PC-9 (cell line): ENCODE measurements at regions not wholly inside any gene's neighbourhood (a gene's known extent, or its start where the extent isn't known, plus 50 kb on each side); places are given as distances from the start of the nearest gene placed in this dataset.

Experiments
- BruUV-seq: library from RNA; stranded (reverse); fragments of 400-500 nt; replicated peaks from 2 replicates; lab custom pipeline; 2021; lab: Mats Ljungman, UMichigan
- CTCF ChIA-PET: fragments of 300-600 bp; sonication (Branson Sonifier 250); formaldehyde crosslinking; loops from one replicate; lab custom pipeline; 2022; ENCODE audit warnings: antibody characterized with exemption; lab: Charles Lee
- POLR2A ChIA-PET: fragments of 300-600 bp; sonication (Branson Sonifier 250); formaldehyde crosslinking; loops from one replicate; lab custom pipeline; 2022; ENCODE audit warnings: antibody characterized with exemption; ENCODE audit not compliant: unreplicated experiment; lab: Charles Lee
- DNase-seq, 2 experiments: peaks; one replicate each; pipeline versions ENCODE4 v3.0.0 to v3.0.0-alpha.2; 2015 to 2022; ENCODE audit warnings: mixed read lengths in 1 of 2
- H2AFZ ChIP-seq: fragments of 200-600 bp; sonication (generic); 2 replicates; pipeline ENCODE4 v1.8.1; 2017; ENCODE audit warnings: antibody characterized with exemption
- H3F3A ChIP-seq: fragments of 200-600 bp; sonication (generic); 2 replicates; pipeline ENCODE4 v1.8.1; 2017; ENCODE audit warnings: antibody characterized with exemption, mild to moderate bottlenecking, low read depth; ENCODE audit not compliant: insufficient read depth
- H3K27ac ChIP-seq: fragments of 200-600 bp; sonication (generic); 2 replicates; pipeline ENCODE4 v1.6.1; 2016; ENCODE audit warnings: mixed run types
- H3K27me3 ChIP-seq: fragments of 200-600 bp; sonication (generic); 2 replicates; pipeline ENCODE4 v1.6.1; 2016; ENCODE audit warnings: low read depth, mixed run types; ENCODE audit not compliant: insufficient read depth
- H3K36me3 ChIP-seq: fragments of 200-600 bp; sonication (generic); 2 replicates; pipeline ENCODE4 v1.6.1; 2016; ENCODE audit warnings: low read depth, mixed run types
- H3K4me1 ChIP-seq: fragments of 200-600 bp; sonication (generic); replicated peaks from 2 replicates; pipeline ENCODE4 v1.6.1; 2016; ENCODE audit warnings: mixed run types; ENCODE audit not compliant: insufficient read depth
- H3K4me2 ChIP-seq: fragments of 200-600 bp; sonication (generic); 2 replicates; pipeline ENCODE4 v1.6.1; 2017; ENCODE audit warnings: mixed run types
- H3K4me3 ChIP-seq: fragments of 200-600 bp; sonication (generic); 2 replicates; pipeline ENCODE4 v1.6.1; 2016; ENCODE audit warnings: mixed run types
- H3K79me2 ChIP-seq: fragments of 200-600 bp; sonication (generic); 2 replicates; pipeline ENCODE4 v1.6.1; 2017; ENCODE audit warnings: low read depth, mixed run types
- H3K9me2 ChIP-seq: fragments of 200-600 bp; sonication (generic); 2 replicates; pipeline ENCODE4 v1.8.1; 2017; ENCODE audit warnings: mild to moderate bottlenecking; ENCODE audit not compliant: insufficient read depth
- H3K9me3 ChIP-seq: fragments of 200-600 bp; sonication (generic); 2 replicates; pipeline ENCODE4 v1.8.1; 2016; ENCODE audit warnings: low read depth; ENCODE audit not compliant: insufficient read depth
- H4K20me1 ChIP-seq: fragments of 200-600 bp; sonication (generic); 2 replicates; pipeline ENCODE4 v1.8.1; 2017; ENCODE audit not compliant: insufficient read depth
- EZH2 ChIP-seq: fragments of 200-600 bp; sonication (generic); IDR thresholded peaks from 2 replicates; pipeline ENCODE4 v1.8.0; 2017; ENCODE audit warnings: antibody characterized with exemption, low read depth
- intact Hi-C: fragments of 100-400 bp; cut with micrococcal nuclease; formaldehyde crosslinking; loops from one replicate; pipeline ENCODE4 v1.10.0; 2022; ENCODE audit not compliant: unreplicated experiment
- TF ChIP-seq, protein P1 (sequence below): fragments of 200-600 bp; sonication (generic); conservative IDR thresholded peaks from 2 replicates; pipeline ENCODE4 v1.6.1; 2017; ENCODE audit warnings: mixed run types, antibody characterized with exemption, mild to moderate bottlenecking, moderate library complexity

- ChIA-PET CTCF (no interaction called here), POLR2A (no interaction called here)
- BruUV-seq: no TSS peak
- Histone ChIP-seq H3K4me1 (no peaks in the 10 kb centered on the region), H3K27ac (no peak overlapping the region), H3K9me3 (no peaks in the 10 kb centered on the region), H3K9me2 (no peaks in the 10 kb centered on the region), H3K27me3 (no peaks in the 10 kb centered on the region), H3K4me2 (no peak overlapping the region), H3F3A (no peaks in the 10 kb centered on the region), H3K36me3 (no peaks in the 10 kb centered on the region), H4K20me1 (no peaks in the 10 kb centered on the region), H3K79me2 (no peaks in the 10 kb centered on the region), H2AFZ (no peak overlapping the region), H3K4me3 (no peak overlapping the region)
- no peak for DNase-seq
- intact Hi-C loops: no loop called here
- TF ChIP-seq, protein P1, sequence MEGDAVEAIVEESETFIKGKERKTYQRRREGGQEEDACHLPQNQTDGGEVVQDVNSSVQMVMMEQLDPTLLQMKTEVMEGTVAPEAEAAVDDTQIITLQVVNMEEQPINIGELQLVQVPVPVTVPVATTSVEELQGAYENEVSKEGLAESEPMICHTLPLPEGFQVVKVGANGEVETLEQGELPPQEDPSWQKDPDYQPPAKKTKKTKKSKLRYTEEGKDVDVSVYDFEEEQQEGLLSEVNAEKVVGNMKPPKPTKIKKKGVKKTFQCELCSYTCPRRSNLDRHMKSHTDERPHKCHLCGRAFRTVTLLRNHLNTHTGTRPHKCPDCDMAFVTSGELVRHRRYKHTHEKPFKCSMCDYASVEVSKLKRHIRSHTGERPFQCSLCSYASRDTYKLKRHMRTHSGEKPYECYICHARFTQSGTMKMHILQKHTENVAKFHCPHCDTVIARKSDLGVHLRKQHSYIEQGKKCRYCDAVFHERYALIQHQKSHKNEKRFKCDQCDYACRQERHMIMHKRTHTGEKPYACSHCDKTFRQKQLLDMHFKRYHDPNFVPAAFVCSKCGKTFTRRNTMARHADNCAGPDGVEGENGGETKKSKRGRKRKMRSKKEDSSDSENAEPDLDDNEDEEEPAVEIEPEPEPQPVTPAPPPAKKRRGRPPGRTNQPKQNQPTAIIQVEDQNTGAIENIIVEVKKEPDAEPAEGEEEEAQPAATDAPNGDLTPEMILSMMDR: no peak
- TF ChIP-seq EZH2: no peak
These were observed 50.9 kb upstream of the PRICKLE2 start for GRCh38 chr3:64276131-64276530.
